ENCODE measurements at regions not wholly inside any gene's neighbourhood (a gene's known extent, or its start where the extent isn't known, plus 50 kb on each side); places are given as distances from the start of the nearest gene placed in this dataset.
"Not testable (repeated sequence)": the region's sequence is repeated elsewhere in the genome, so short reads cannot be mapped to it uniquely, and the experiment has no call there.

GRCh38 chr15:78708713-78709260 is 67.8 kb upstream of the CHRNB4 start:
- H3K9me3 Mint-ChIP-seq, result no peaks in the 10 kb centered on the region
- peaks cover 48% of the 10 kb centered on the region for H3K27me3 Mint-ChIP-seq
- no peak overlapping the region for H3K27ac Mint-ChIP-seq
- DNase-seq (ENCODE audit: extremely low spot score, unreplicated experiment), result no peak
- no peak overlapping the region for H3K4me3 Mint-ChIP-seq
- no peaks in the 10 kb centered on the region for H3K36me3 Mint-ChIP-seq
- no peaks in the 10 kb centered on the region for H3K4me1 Mint-ChIP-seq (ENCODE audit: unreplicated experiment)
- TF ChIP-seq CTCF (conservative IDR thresholded peaks at IDR 0.05), result no peak

GRCh38 chr15:78706481-78707235 is 65.6 kb upstream of the CHRNB4 start:
- DNase-seq (ENCODE audit: extremely low spot score, unreplicated experiment); H3K36me3 Mint-ChIP-seq; H3K27ac Mint-ChIP-seq; H3K4me3 Mint-ChIP-seq; H3K4me1 Mint-ChIP-seq (ENCODE audit: unreplicated experiment); H3K9me3 Mint-ChIP-seq: not testable (repeated sequence)
- peaks cover 45% of the 10 kb centered on the region for H3K27me3 Mint-ChIP-seq

GRCh38 chr15:78703334-78704056 is 62.5 kb upstream of the CHRNB4 start:
- not testable (repeated sequence) for H3K4me1 Mint-ChIP-seq (ENCODE audit: unreplicated experiment); H3K9me3 Mint-ChIP-seq; H3K27ac Mint-ChIP-seq; H3K36me3 Mint-ChIP-seq; H3K4me3 Mint-ChIP-seq
- H3K27me3 Mint-ChIP-seq, result peaks cover 28% of the 10 kb centered on the region
- peak; percentile 51 for DNase-seq (ENCODE audit: extremely low spot score, unreplicated experiment)

- DNase-seq (ENCODE audit: extremely low spot score, unreplicated experiment), result peak; percentile 54
- H3K27me3 Mint-ChIP-seq, result peaks cover 24% of the 10 kb centered on the region
- no peak for TF ChIP-seq CTCF (conservative IDR thresholded peaks at IDR 0.05)
- no peaks in the 10 kb centered on the region for H3K36me3 Mint-ChIP-seq
- H3K4me3 Mint-ChIP-seq, result no peak overlapping the region
- H3K9me3 Mint-ChIP-seq, result no peaks in the 10 kb centered on the region
- no peaks in the 10 kb centered on the region for H3K4me1 Mint-ChIP-seq (ENCODE audit: unreplicated experiment)
- no peak overlapping the region for H3K27ac Mint-ChIP-seq
These were observed 61.8 kb upstream of the CHRNB4 start for GRCh38 chr15:78702609-78703333.

GRCh38 chr15:78697449-78697848 is 56.4 kb upstream of the CHRNB4 start:
- no peak for DNase-seq (ENCODE audit: extremely low spot score, unreplicated experiment)
- H3K9me3 Mint-ChIP-seq, result no peaks in the 10 kb centered on the region
- no peak overlapping the region for H3K27ac Mint-ChIP-seq
- peaks cover 23% of the 10 kb centered on the region for H3K4me1 Mint-ChIP-seq (ENCODE audit: unreplicated experiment)
- H3K36me3 Mint-ChIP-seq, result no peaks in the 10 kb centered on the region
- H3K4me3 Mint-ChIP-seq, result no peak overlapping the region
- TF ChIP-seq CTCF (conservative IDR thresholded peaks at IDR 0.05), result no peak
- peaks cover 5% of the 10 kb centered on the region for H3K27me3 Mint-ChIP-seq

- peaks cover 5% of the 10 kb centered on the region for H3K27me3 Mint-ChIP-seq
- H3K9me3 Mint-ChIP-seq, result no peaks in the 10 kb centered on the region
- DNase-seq (ENCODE audit: extremely low spot score, unreplicated experiment), result no peak
- H3K4me1 Mint-ChIP-seq (ENCODE audit: unreplicated experiment), result peaks cover 23% of the 10 kb centered on the region
- TF ChIP-seq CTCF (conservative IDR thresholded peaks at IDR 0.05), result no peak
- H3K36me3 Mint-ChIP-seq, result no peaks in the 10 kb centered on the region
- no peak overlapping the region for H3K27ac Mint-ChIP-seq
- H3K4me3 Mint-ChIP-seq, result no peak overlapping the region
These were observed 55.4 kb upstream of the CHRNB4 start for GRCh38 chr15:78696436-78696835.

All from type B pancreatic cell (in vitro differentiated cells).